ENCODE measurements at regions not wholly inside any gene's neighbourhood (a gene's known extent, or its start where the extent isn't known, plus 50 kb on each side); places are given as distances from the start of the nearest gene placed in this dataset.

GRCh38 chr12:82625523-82625922 is 61.2 kb upstream of the TMTC2 start:
- TF ChIP-seq CTCF (IDR thresholded peaks at IDR 0.05; ENCODE audit: low read depth, low read length) (no peak), POLR2A (IDR thresholded peaks at IDR 0.05; ENCODE audit: extremely low read depth, insufficient read length) (no peak), MYC (IDR thresholded peaks at IDR 0.05; ENCODE audit: low read depth, low read length) (no peak)
